ENCODE measurements at regions not wholly inside any gene's neighbourhood (a gene's known extent, or its start where the extent isn't known, plus 50 kb on each side); places are given as distances from the start of the nearest gene placed in this dataset.

GRCh38 chr2:157149270-157149669 lies 108.2 kb upstream of the GALNT5 start:
- H3K36me3 ChIP-seq (replicated peaks) = no peaks in the 10 kb centered on the region
- no peak overlapping the region for H3K27ac ChIP-seq
- no peak for TF ChIP-seq CTCF (IDR thresholded peaks at IDR 0.05; ENCODE audit: low read depth, low read length, missing control alignments)
- H3K4me3 ChIP-seq (ENCODE audit: low read depth, low read length) = no peak overlapping the region
- in situ Hi-C loops (cut with HindIII; ENCODE audit: low pct_ligation_motif_present, low sequenced_read_pairs) = no loop called here
- DNase-seq = no peak
- no peaks in the 10 kb centered on the region for H3K27me3 ChIP-seq (replicated peaks)

- no peaks in the 10 kb centered on the region for H3K27me3 ChIP-seq (replicated peaks)
- no peak overlapping the region for H3K27ac ChIP-seq
- no peak for TF ChIP-seq CTCF (IDR thresholded peaks at IDR 0.05; ENCODE audit: low read depth, low read length, missing control alignments)
- no peak overlapping the region for H3K4me3 ChIP-seq (ENCODE audit: low read depth, low read length)
- H3K36me3 ChIP-seq (replicated peaks) = no peaks in the 10 kb centered on the region
- no peak for DNase-seq
- in situ Hi-C loops (cut with HindIII; ENCODE audit: low pct_ligation_motif_present, low sequenced_read_pairs) = no loop called here
Observed at GRCh38 chr2:157150747-157151146, 106.8 kb upstream of the GALNT5 start.

- Histone ChIP-seq H3K36me3 (replicated peaks) (no peaks in the 10 kb centered on the region), H3K27ac (no peak overlapping the region)
- in situ Hi-C loops (cut with HindIII; ENCODE audit: low pct_ligation_motif_present, low sequenced_read_pairs) = no loop called here
Observed at GRCh38 chr2:157152362-157152761, 105.1 kb upstream of the GALNT5 start.

GRCh38 chr2:157155992-157156391 lies 101.5 kb upstream of the GALNT5 start:
- no peak for DNase-seq
- H3K27me3 ChIP-seq (replicated peaks) = no peaks in the 10 kb centered on the region
- H3K4me3 ChIP-seq (ENCODE audit: low read depth, low read length) = no peak overlapping the region
- in situ Hi-C loops (cut with HindIII; ENCODE audit: low pct_ligation_motif_present, low sequenced_read_pairs) = no loop called here
- H3K36me3 ChIP-seq (replicated peaks) = no peaks in the 10 kb centered on the region
- no peak overlapping the region for H3K27ac ChIP-seq
- no peak for TF ChIP-seq CTCF (IDR thresholded peaks at IDR 0.05; ENCODE audit: low read depth, low read length, missing control alignments)

More at GRCh38 chr2:157152362-157152761, 105.1 kb upstream of the GALNT5 start:
- Histone ChIP-seq H3K4me3 (ENCODE audit: low read depth, low read length) (no peak overlapping the region), H3K27me3 (replicated peaks) (no peaks in the 10 kb centered on the region)
- no peak for DNase-seq
- no peak for TF ChIP-seq CTCF (IDR thresholded peaks at IDR 0.05; ENCODE audit: low read depth, low read length, missing control alignments)

GRCh38 chr2:157158111-157158510 lies 99.4 kb upstream of the GALNT5 start:
- no peak for TF ChIP-seq CTCF (IDR thresholded peaks at IDR 0.05; ENCODE audit: low read depth, low read length, missing control alignments)
- peak overlapping the region; percentile 42 for H3K27ac ChIP-seq
- no peak overlapping the region for H3K4me3 ChIP-seq (ENCODE audit: low read depth, low read length)
- DNase-seq = no peak
- H3K27me3 ChIP-seq (replicated peaks) = no peaks in the 10 kb centered on the region
- no peaks in the 10 kb centered on the region for H3K36me3 ChIP-seq (replicated peaks)
- in situ Hi-C loops (cut with HindIII; ENCODE audit: low pct_ligation_motif_present, low sequenced_read_pairs) = no loop called here

- in situ Hi-C loops (cut with HindIII; ENCODE audit: low pct_ligation_motif_present, low sequenced_read_pairs) = no loop called here
- no peak for TF ChIP-seq CTCF (IDR thresholded peaks at IDR 0.05; ENCODE audit: low read depth, low read length, missing control alignments)
- no peaks in the 10 kb centered on the region for H3K36me3 ChIP-seq (replicated peaks)
- no peak for DNase-seq
- H3K27ac ChIP-seq = no peak overlapping the region
- H3K4me3 ChIP-seq (ENCODE audit: low read depth, low read length) = no peak overlapping the region
- no peaks in the 10 kb centered on the region for H3K27me3 ChIP-seq (replicated peaks)
Observed at GRCh38 chr2:157159221-157159934, 98.1 kb upstream of the GALNT5 start.

Data from brain microvascular endothelial cell (primary cell).